HCT116 (cell line): ENCODE measurements at regions not wholly inside any gene's neighbourhood (a gene's known extent, or its start where the extent isn't known, plus 50 kb on each side); places are given as distances from the start of the nearest gene placed in this dataset.

Experiments used
- ATAC-seq: fragments of 200-7000 bp; cut with Tn5 transposase; 2 replicates; pipeline ENCODE4 v1.9.1; 2020; ENCODE audit warnings: mild to moderate bottlenecking, moderate library complexity
- BruUV-seq: library from RNA; stranded (reverse); fragments of 400-500 nt; replicated peaks from 2 replicates; lab custom pipeline; 2021; lab: Mats Ljungman, UMichigan
- CTCF ChIA-PET: fragments of 300-600 bp; sonication (Branson Sonifier 250); formaldehyde crosslinking; loops from one replicate; lab custom pipeline; 2021; ENCODE audit warnings: antibody characterized with exemption; lab: Charles Lee
- POLR2A ChIA-PET: fragments of 300-600, 350-600 bp; sonication (Branson Sonifier 250); formaldehyde crosslinking; loops from one replicate; lab custom pipeline; 2021; ENCODE audit warnings: antibody characterized with exemption; lab: Charles Lee
- RAD21 ChIA-PET, 2 experiments: fragments of 300-600 bp; sonication (Branson Sonifier 250); formaldehyde crosslinking; loops; one replicate each; lab custom pipeline; 2023; ENCODE audit warnings: low total read pairs in 2 of 2; ENCODE audit not compliant: uncharacterized antibody in 2 of 2, unreplicated experiment in 2 of 2, low non-redundant PET in 1 of 2; lab: Charles Lee
- DNase-seq: peaks from one replicate; pipeline ENCODE4 v3.0.0-alpha.2; 2010; ENCODE audit warnings: low read depth, low spot score
- H2AFZ ChIP-seq: fragments of 200-600 bp; shearing (Covaris generic), sonication (generic); 2 replicates; pipeline ENCODE4 v1.6.1; 2017; ENCODE audit warnings: low read depth, mixed run types, mixed read lengths, antibody characterized with exemption, low read length; ENCODE audit not compliant: poor library complexity, severe bottlenecking
- H3K27ac ChIP-seq: 2 replicates; pipeline ENCODE4 v1.5.1; 2012; ENCODE audit warnings: low read depth, low read length
- H3K27me3 ChIP-seq: fragments of 200-600 bp; sonication (generic); 2 replicates; pipeline ENCODE4 v1.6.1; 2016; ENCODE audit warnings: mixed run types, low read length, mixed read lengths; ENCODE audit not compliant: insufficient read depth
- H3K36me3 ChIP-seq, 2 experiments: fragments of 200-500 bp in 1 of 2; fragments of 200-600 bp in 1 of 2; sonication (Bioruptor generic) in 1 of 2; sonication (generic) in 1 of 2; 2 replicates each; pipeline versions ENCODE4 v1.5.1 to v1.6.1; 2014 to 2016; ENCODE audit warnings: low read length in 2 of 2, inconsistent platforms in 1 of 2, mixed read lengths in 1 of 2, mixed run types in 1 of 2; ENCODE audit not compliant: insufficient read depth in 2 of 2, control insufficient read depth in 1 of 2
- H3K4me1 ChIP-seq, 2 experiments: fragments of 200-600 bp in 1 of 2; sonication (generic) in 1 of 2; 2 replicates each; pipeline versions ENCODE4 v1.5.1 to v1.6.1; 2012 to 2017; ENCODE audit warnings: low read length in 2 of 2, inconsistent platforms in 1 of 2, mild to moderate bottlenecking in 1 of 2, mixed read lengths in 1 of 2, mixed run types in 1 of 2, moderate library complexity in 1 of 2; ENCODE audit not compliant: insufficient read depth in 2 of 2, control insufficient read depth in 1 of 2
- H3K4me2 ChIP-seq: fragments of 200-600 bp; sonication (generic); 2 replicates; pipeline ENCODE4 v1.6.1; 2017; ENCODE audit warnings: mixed run types, low read length, mixed read lengths
- H3K4me3 ChIP-seq, 2 experiments: fragments of 200-600 bp in 1 of 2; sonication (generic) in 1 of 2; replicated peaks in 1 of 2; 2 replicates each; pipeline ENCODE4 v1.5.1; 2011 to 2016; ENCODE audit warnings: low read length in 2 of 2, control low read depth in 1 of 2, low read depth in 1 of 2, mild to moderate bottlenecking in 1 of 2, mixed read lengths in 1 of 2, mixed run types in 1 of 2
- H3K79me2 ChIP-seq: fragments of 200-600 bp; sonication (generic); 2 replicates; pipeline ENCODE4 v1.6.1; 2017; ENCODE audit warnings: mild to moderate bottlenecking, mixed run types, low read length, moderate library complexity, mixed read lengths; ENCODE audit not compliant: insufficient read depth
- H3K9ac ChIP-seq: fragments of 200-600 bp; sonication (generic); 2 replicates; pipeline ENCODE4 v1.6.1; 2016; ENCODE audit warnings: low read length, mixed read lengths
- H3K9me2 ChIP-seq: fragments of 200-600 bp; sonication (generic), shearing (Covaris generic); 2 replicates; pipeline ENCODE4 v1.6.1; 2017; ENCODE audit warnings: mixed run types, mild to moderate bottlenecking, moderate library complexity; ENCODE audit not compliant: insufficient read depth
- H3K9me3 ChIP-seq, 2 experiments: fragments of 200-500 bp in 1 of 2; fragments of 200-600 bp in 1 of 2; sonication (Bioruptor generic) in 1 of 2; sonication (generic) in 1 of 2; 2 replicates each; pipeline ENCODE4 v1.6.1; 2014 to 2017; ENCODE audit warnings: low read length in 2 of 2, mixed read lengths in 2 of 2, inconsistent platforms in 1 of 2, low read depth in 1 of 2, mild to moderate bottlenecking in 1 of 2, mixed run types in 1 of 2, moderate library complexity in 1 of 2; ENCODE audit not compliant: control insufficient read depth in 1 of 2, insufficient read depth in 1 of 2
- H4K20me1 ChIP-seq: fragments of 200-600 bp; sonication (generic), shearing (Covaris generic); 2 replicates; pipeline ENCODE4 v1.6.1; 2017; ENCODE audit warnings: mixed run types, mild to moderate bottlenecking, moderate library complexity; ENCODE audit not compliant: insufficient read depth
- ATF3 ChIP-seq: IDR thresholded peaks from 2 replicates; pipeline ENCODE4 v1.6.1; 2012
- CBX3 ChIP-seq: IDR thresholded peaks from 2 replicates; pipeline ENCODE4 v1.6.1; 2012; ENCODE audit warnings: low read depth
- CEBPB ChIP-seq: IDR thresholded peaks from 2 replicates; pipeline ENCODE4 v1.6.1; 2012; ENCODE audit warnings: low read depth
- EGR1 ChIP-seq: IDR thresholded peaks from 2 replicates; pipeline ENCODE4 v1.6.1; 2012; ENCODE audit warnings: low read depth
- ELF1 ChIP-seq: IDR thresholded peaks from 2 replicates; pipeline ENCODE4 v1.6.1; 2012; ENCODE audit warnings: low read depth, borderline replicate concordance
- EZH2phosphoT487 ChIP-seq: fragments of 200-600 bp; IDR thresholded peaks from 2 replicates; pipeline ENCODE4 v1.6.1; 2018; ENCODE audit warnings: antibody characterized with exemption, borderline replicate concordance
- FOSL1 ChIP-seq: IDR thresholded peaks from 2 replicates; pipeline ENCODE4 v1.6.1; 2012; ENCODE audit warnings: low read depth
- JUND ChIP-seq: IDR thresholded peaks from 2 replicates; pipeline ENCODE4 v1.6.1; 2012
- MAX ChIP-seq: IDR thresholded peaks from 2 replicates; pipeline ENCODE4 v1.6.1; 2012
- POLR2A ChIP-seq: IDR thresholded peaks from 2 replicates; pipeline ENCODE4 v1.7.0; 2011; ENCODE audit warnings: borderline replicate concordance; ENCODE audit not compliant: insufficient read depth, insufficient read length; ENCODE audit errors: extremely low read depth
- POLR2AphosphoS5 ChIP-seq: IDR thresholded peaks from 2 replicates; pipeline ENCODE4 v1.6.1; 2011; ENCODE audit warnings: mild to moderate bottlenecking, low read depth, low read length, moderate library complexity
- RAD21 ChIP-seq: IDR thresholded peaks from 2 replicates; pipeline ENCODE4 v1.6.1; 2012; ENCODE audit warnings: low read depth, mild to moderate bottlenecking
- SIN3A ChIP-seq: IDR thresholded peaks from 2 replicates; pipeline ENCODE4 v1.6.1; 2012; ENCODE audit warnings: low read depth
- SP1 ChIP-seq: IDR thresholded peaks from 2 replicates; pipeline ENCODE4 v1.6.1; 2012; ENCODE audit warnings: low read depth
- SRF ChIP-seq: IDR thresholded peaks from 2 replicates; pipeline ENCODE4 v1.6.1; 2012; ENCODE audit warnings: low read depth
- TCF7L2 ChIP-seq: IDR thresholded peaks from 2 replicates; pipeline ENCODE4 v1.7.0; 2011; ENCODE audit warnings: borderline replicate concordance, inconsistent platforms; ENCODE audit not compliant: insufficient read depth, insufficient read length; ENCODE audit errors: extremely low read depth
- YY1 ChIP-seq: IDR thresholded peaks from 2 replicates; pipeline ENCODE4 v1.6.1; 2011; ENCODE audit warnings: low read length, low read depth, moderate library complexity, mild to moderate bottlenecking; ENCODE audit not compliant: insufficient replicate concordance; ENCODE audit errors: extremely low read depth
- ZFX ChIP-seq: fragments of 450-650 bp; IDR thresholded peaks from 2 replicates; pipeline ENCODE4 v1.6.1; 2017
- ZNF274 ChIP-seq: fragments of 200-500 bp; sonication (Bioruptor generic); IDR thresholded peaks from 2 replicates; pipeline ENCODE4 v1.6.1; 2014; ENCODE audit warnings: mild to moderate bottlenecking, low read depth, low read length, inconsistent platforms
- intact Hi-C: fragments of 100-400 bp; cut with micrococcal nuclease; formaldehyde crosslinking; loops from 2 replicates; pipeline ENCODE4 v1.10.0; 2022
- TF ChIP-seq, protein P1 (sequence below), 3 experiments: fragments of 200-600 bp in 1 of 3; sonication (generic) in 1 of 3; IDR thresholded peaks in 2 of 3; conservative IDR thresholded peaks in 1 of 3; 2 replicates each; pipeline ENCODE4 v1.5.1; 2012 to 2017; ENCODE audit warnings: low read depth in 2 of 3, low read length in 2 of 3, antibody characterized with exemption in 1 of 3, borderline replicate concordance in 1 of 3, control low read depth in 1 of 3, mild to moderate bottlenecking in 1 of 3, mixed read lengths in 1 of 3, mixed run types in 1 of 3, moderate library complexity in 1 of 3; ENCODE audit not compliant: insufficient read depth in 1 of 3

DNA sequence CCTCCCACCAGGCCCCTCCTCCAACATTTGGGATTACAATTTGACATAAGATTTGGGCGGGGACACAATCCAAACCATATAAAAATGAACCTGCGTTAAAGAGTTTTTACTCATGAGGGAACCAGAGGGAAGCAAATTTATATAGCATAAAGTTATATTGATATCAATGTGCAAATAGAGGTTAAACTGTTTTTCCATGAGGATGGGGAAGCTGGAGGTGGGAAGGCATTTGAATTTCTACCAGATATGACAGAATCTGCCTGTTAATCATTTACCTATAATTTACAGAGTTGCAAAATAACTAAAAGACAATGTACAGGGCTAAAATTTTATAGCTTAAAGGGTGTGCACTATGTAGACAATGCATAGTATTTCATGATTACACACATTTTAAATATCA lies 322.0 kb upstream of the FKBP1C start:
- Histone ChIP-seq H3K4me2 (no peak overlapping the region), H3K4me1 (no peaks in the 10 kb centered on the region), H3K4me3 (no peak overlapping the region), H2AFZ (no peak overlapping the region), H3K36me3 (no peaks in the 10 kb centered on the region), H3K9me3 (no peaks in the 10 kb centered on the region; a peak in 1 of 4 replicates), H3K27ac (no peak overlapping the region), H3K9ac (no peak overlapping the region), H3K79me2 (no peaks in the 10 kb centered on the region), H3K9me2 (no peaks in the 10 kb centered on the region), H4K20me1 (no peaks in the 10 kb centered on the region), H3K27me3 (no peaks in the 10 kb centered on the region)
- DNase-seq (no peak), ATAC-seq (no peak)
- ChIA-PET CTCF (interaction anchor here (0.7 kb wide), 1 partner anchor 263 kb away, joined by 3 read pairs; no protein-coding TSS in a partner anchor), POLR2A (no interaction called here), RAD21 (no interaction called here)
- TF ChIP-seq FOSL1 (no peak), CBX3 (no peak), YY1 (no peak), SIN3A (no peak), ELF1 (no peak), JUND (no peak), CEBPB (no peak), ATF3 (no peak), TCF7L2 (no peak), EZH2phosphoT487 (no peak), POLR2AphosphoS5 (no peak), POLR2A (no peak), EGR1 (no peak), RAD21 (no peak), SRF (no peak), SP1 (no peak), ZNF274 (no peak), ZFX (no peak), MAX (no peak)
- TF ChIP-seq, protein P1, sequence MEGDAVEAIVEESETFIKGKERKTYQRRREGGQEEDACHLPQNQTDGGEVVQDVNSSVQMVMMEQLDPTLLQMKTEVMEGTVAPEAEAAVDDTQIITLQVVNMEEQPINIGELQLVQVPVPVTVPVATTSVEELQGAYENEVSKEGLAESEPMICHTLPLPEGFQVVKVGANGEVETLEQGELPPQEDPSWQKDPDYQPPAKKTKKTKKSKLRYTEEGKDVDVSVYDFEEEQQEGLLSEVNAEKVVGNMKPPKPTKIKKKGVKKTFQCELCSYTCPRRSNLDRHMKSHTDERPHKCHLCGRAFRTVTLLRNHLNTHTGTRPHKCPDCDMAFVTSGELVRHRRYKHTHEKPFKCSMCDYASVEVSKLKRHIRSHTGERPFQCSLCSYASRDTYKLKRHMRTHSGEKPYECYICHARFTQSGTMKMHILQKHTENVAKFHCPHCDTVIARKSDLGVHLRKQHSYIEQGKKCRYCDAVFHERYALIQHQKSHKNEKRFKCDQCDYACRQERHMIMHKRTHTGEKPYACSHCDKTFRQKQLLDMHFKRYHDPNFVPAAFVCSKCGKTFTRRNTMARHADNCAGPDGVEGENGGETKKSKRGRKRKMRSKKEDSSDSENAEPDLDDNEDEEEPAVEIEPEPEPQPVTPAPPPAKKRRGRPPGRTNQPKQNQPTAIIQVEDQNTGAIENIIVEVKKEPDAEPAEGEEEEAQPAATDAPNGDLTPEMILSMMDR (IDR thresholded peaks at IDR 0.05 in 2 of 3, conservative IDR thresholded peaks at IDR 0.05 in 1 of 3; ENCODE audit: borderline replicate concordance in 1 of 3, insufficient read depth in 1 of 3, low read depth in 2 of 3, low read length in 2 of 3): no peak
- intact Hi-C loops: no loop called here
- no TSS peak for BruUV-seq
